ENCODE measurements at regions not wholly inside any gene's neighbourhood (a gene's known extent, or its start where the extent isn't known, plus 50 kb on each side); places are given as distances from the start of the nearest gene placed in this dataset.

DNA sequence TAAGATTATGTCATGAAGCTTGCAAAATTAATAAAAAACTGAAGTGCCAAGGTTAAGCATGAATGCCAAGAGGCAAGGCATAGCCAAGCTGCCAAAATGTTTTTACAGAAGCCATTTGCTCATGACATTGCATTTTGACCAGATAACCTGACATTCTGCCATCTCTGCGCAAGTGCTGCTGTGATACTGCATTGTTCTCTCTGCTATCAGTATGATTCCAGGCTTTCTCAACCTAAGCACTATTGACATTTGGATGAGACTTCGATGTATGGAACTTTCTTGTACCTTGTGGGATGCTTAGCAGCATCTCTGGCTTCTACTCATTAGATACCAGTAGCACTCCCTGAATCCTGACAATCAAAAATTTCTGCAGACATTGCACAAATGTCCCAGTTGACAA is 139.2 kb downstream of the RASSF9 start:
- Histone ChIP-seq H3K27ac (no peak overlapping the region), H4K20me1 (ENCODE audit: insufficient read depth) (no peaks in the 10 kb centered on the region), H3K79me2 (ENCODE audit: insufficient read depth, low read depth) (no peaks in the 10 kb centered on the region), H2AFZ (ENCODE audit: low read depth) (no peak overlapping the region), H3K36me3 (ENCODE audit: insufficient read depth) (no peaks in the 10 kb centered on the region), H3K4me2 (no peak overlapping the region), H3K4me1 (ENCODE audit: low read depth, poor library complexity, severe bottlenecking) (no peaks in the 10 kb centered on the region), H3K4me3 (IDR thresholded peaks at IDR 0.05; ENCODE audit: insufficient read depth, low read depth, low read length) (no peak overlapping the region), H3K9ac (no peak overlapping the region), H3K27me3 (ENCODE audit: insufficient read depth, low read depth) (no peaks in the 10 kb centered on the region)
- TF ChIP-seq, protein P1, sequence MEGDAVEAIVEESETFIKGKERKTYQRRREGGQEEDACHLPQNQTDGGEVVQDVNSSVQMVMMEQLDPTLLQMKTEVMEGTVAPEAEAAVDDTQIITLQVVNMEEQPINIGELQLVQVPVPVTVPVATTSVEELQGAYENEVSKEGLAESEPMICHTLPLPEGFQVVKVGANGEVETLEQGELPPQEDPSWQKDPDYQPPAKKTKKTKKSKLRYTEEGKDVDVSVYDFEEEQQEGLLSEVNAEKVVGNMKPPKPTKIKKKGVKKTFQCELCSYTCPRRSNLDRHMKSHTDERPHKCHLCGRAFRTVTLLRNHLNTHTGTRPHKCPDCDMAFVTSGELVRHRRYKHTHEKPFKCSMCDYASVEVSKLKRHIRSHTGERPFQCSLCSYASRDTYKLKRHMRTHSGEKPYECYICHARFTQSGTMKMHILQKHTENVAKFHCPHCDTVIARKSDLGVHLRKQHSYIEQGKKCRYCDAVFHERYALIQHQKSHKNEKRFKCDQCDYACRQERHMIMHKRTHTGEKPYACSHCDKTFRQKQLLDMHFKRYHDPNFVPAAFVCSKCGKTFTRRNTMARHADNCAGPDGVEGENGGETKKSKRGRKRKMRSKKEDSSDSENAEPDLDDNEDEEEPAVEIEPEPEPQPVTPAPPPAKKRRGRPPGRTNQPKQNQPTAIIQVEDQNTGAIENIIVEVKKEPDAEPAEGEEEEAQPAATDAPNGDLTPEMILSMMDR (conservative IDR thresholded peaks at IDR 0.05; ENCODE audit: low read depth, low read length): no peak

DNA sequence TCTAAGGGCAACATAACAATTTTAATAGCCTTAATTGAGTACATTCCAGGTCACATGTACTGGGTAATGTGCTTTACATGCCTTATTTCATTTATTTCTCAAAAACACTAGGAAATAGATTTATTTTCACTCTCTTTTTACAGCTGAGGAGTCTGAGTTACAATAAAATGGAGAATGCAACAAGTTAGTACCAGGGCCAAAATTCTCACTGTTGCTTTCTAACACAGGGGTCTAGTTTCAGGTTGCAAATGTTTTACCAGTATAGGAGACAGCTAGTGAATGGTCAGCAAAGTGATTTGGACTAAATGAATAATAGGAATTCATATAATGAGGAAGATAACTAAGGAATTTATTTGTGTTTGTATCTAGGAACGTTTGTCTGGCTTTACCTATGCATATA is 137.3 kb downstream of the RASSF9 start:
- TF ChIP-seq, protein P1 (conservative IDR thresholded peaks at IDR 0.05; ENCODE audit: low read depth, low read length): no peak

DNA sequence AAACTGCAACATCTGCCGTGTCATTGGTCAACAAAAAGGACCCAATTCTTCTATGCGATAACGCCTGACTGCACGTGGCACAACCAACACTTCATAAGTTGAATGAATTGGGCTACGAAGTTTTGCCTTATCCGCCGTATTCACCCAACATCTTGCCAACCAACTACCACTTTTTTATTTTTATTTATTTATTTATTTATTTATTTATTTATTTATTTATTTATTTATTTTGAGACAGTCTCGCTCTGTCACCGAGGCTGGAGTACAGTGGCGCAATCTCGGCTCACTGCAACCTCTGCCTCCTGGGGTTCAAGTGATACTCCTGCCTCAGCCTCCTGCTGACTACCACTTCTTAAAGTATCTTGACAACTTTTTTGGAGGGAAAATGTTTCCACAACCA is 127.4 kb downstream of the RASSF9 start:
- H3K9ac ChIP-seq: no peak overlapping the region
- no peaks in the 10 kb centered on the region for H3K79me2 ChIP-seq (ENCODE audit: insufficient read depth, low read depth)
- H3K4me1 ChIP-seq (ENCODE audit: low read depth, poor library complexity, severe bottlenecking): no peaks in the 10 kb centered on the region
- no peak overlapping the region for H3K27ac ChIP-seq
- H2AFZ ChIP-seq (ENCODE audit: low read depth): no peak overlapping the region
- no peak overlapping the region for H3K4me2 ChIP-seq
- no peaks in the 10 kb centered on the region for H3K36me3 ChIP-seq (ENCODE audit: insufficient read depth)
- TF ChIP-seq, protein P1 (conservative IDR thresholded peaks at IDR 0.05; ENCODE audit: low read depth, low read length): no peak
- no peaks in the 10 kb centered on the region for H3K27me3 ChIP-seq (ENCODE audit: insufficient read depth, low read depth)
- no peaks in the 10 kb centered on the region for H4K20me1 ChIP-seq (ENCODE audit: insufficient read depth)
- H3K4me3 ChIP-seq (IDR thresholded peaks at IDR 0.05; ENCODE audit: insufficient read depth, low read depth, low read length): no peak overlapping the region

More for the DNA sequence above, 137.3 kb downstream of the RASSF9 start:
- Histone ChIP-seq H3K79me2 (ENCODE audit: insufficient read depth, low read depth) (no peaks in the 10 kb centered on the region), H4K20me1 (ENCODE audit: insufficient read depth) (no peaks in the 10 kb centered on the region), H3K4me2 (no peak overlapping the region), H3K36me3 (ENCODE audit: insufficient read depth) (no peaks in the 10 kb centered on the region), H3K4me3 (IDR thresholded peaks at IDR 0.05; ENCODE audit: insufficient read depth, low read depth, low read length) (no peak overlapping the region), H2AFZ (ENCODE audit: low read depth) (no peak overlapping the region), H3K9ac (no peak overlapping the region), H3K27ac (no peak overlapping the region), H3K4me1 (ENCODE audit: low read depth, poor library complexity, severe bottlenecking) (no peaks in the 10 kb centered on the region), H3K27me3 (ENCODE audit: insufficient read depth, low read depth) (no peaks in the 10 kb centered on the region)

DNA sequence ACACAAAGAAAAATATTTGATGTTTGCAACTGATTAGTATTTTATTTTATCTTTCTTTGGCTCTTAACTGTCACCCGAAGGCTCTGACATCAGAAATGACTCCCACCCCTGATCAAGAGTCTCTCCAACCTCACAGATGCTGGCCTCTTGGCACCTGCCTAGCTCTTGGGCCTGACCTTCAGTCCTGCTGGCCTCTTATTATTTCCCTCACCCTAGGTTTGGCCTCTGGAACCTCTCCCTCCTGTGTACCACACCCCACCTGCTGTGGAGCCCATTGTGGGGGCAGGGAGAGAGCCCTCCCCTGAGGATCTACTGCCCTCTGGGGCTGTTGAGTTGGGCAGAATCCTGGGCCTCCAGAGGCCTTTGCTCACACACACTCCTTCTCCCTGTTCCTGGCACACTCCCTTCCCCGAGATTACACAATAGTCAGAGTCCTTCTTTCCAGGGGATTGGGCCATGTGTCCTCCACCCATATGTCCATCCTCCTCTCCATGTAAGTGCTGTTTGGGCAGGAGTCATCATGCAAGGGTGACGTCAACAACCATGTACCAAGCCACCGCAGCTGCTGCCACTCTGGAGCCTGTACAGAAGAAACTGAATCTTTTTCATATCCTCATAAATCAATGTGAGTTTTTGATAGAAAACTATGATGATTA is 124.3 kb downstream of the RASSF9 start:
- Histone ChIP-seq H4K20me1 (ENCODE audit: insufficient read depth) (no peaks in the 10 kb centered on the region), H3K9ac (no peak overlapping the region), H3K4me1 (ENCODE audit: low read depth, poor library complexity, severe bottlenecking) (no peaks in the 10 kb centered on the region), H3K79me2 (ENCODE audit: insufficient read depth, low read depth) (no peaks in the 10 kb centered on the region), H3K27me3 (ENCODE audit: insufficient read depth, low read depth) (no peaks in the 10 kb centered on the region), H3K36me3 (ENCODE audit: insufficient read depth) (no peaks in the 10 kb centered on the region), H3K27ac (no peak overlapping the region), H3K4me3 (IDR thresholded peaks at IDR 0.05; ENCODE audit: insufficient read depth, low read depth, low read length) (no peak overlapping the region), H2AFZ (ENCODE audit: low read depth) (no peak overlapping the region), H3K4me2 (no peak overlapping the region)
- TF ChIP-seq, protein P1 (conservative IDR thresholded peaks at IDR 0.05; ENCODE audit: low read depth, low read length): no peak

Measured in KMS-11 (cell line).